GM18909 (cell line): ENCODE measurements at regions not wholly inside any gene's neighbourhood (a gene's known extent, or its start where the extent isn't known, plus 50 kb on each side); places are given as distances from the start of the nearest gene placed in this dataset.

Source experiments
- ATAC-seq: cut with Tn5 transposase; IDR thresholded peaks from one replicate; pipeline ENCODE4 v1.9.1; 2021; ENCODE audit warnings: mild to moderate bottlenecking; ENCODE audit not compliant: unreplicated experiment, poor library complexity

- ATAC-seq = no peak
Observed at GRCh38 chr7:47024991-47025390, 556.9 kb downstream of the TNS3 start.

GRCh38 chr7:47008461-47008860 lies 573.5 kb downstream of the TNS3 start:
- no peak for ATAC-seq

GRCh38 chr7:47007471-47007870 lies 574.4 kb downstream of the TNS3 start:
- no peak for ATAC-seq

- ATAC-seq = no peak
Observed at GRCh38 chr7:47000561-47000960, 581.4 kb downstream of the TNS3 start.

GRCh38 chr7:46999866-47000265 lies 582.0 kb downstream of the TNS3 start:
- no peak for ATAC-seq

- no peak for ATAC-seq
Observed at GRCh38 chr7:46996972-46997371, 584.9 kb downstream of the TNS3 start.

- ATAC-seq = no peak
Observed at GRCh38 chr7:46993396-46993795, 588.5 kb downstream of the TNS3 start.

- no peak for ATAC-seq
Observed at GRCh38 chr7:46990761-46991160, 591.1 kb downstream of the TNS3 start.

- ATAC-seq = no peak
Observed at GRCh38 chr7:46989247-46989646, 592.7 kb downstream of the TNS3 start.

- ATAC-seq = no peak
Observed at GRCh38 chr7:46982928-46983327, 599.0 kb downstream of the TNS3 start.

GRCh38 chr7:46979439-46979838 lies 602.5 kb downstream of the TNS3 start:
- no peak for ATAC-seq

GRCh38 chr7:46975493-46975892 lies 606.4 kb downstream of the TNS3 start:
- ATAC-seq = no peak

- no peak for ATAC-seq
Observed at GRCh38 chr7:46972205-46972604, 609.7 kb downstream of the TNS3 start.

GRCh38 chr7:46970476-46970875 lies 611.4 kb downstream of the TNS3 start:
- no peak for ATAC-seq

- ATAC-seq = no peak
Observed at GRCh38 chr7:46970131-46970430, 611.8 kb downstream of the TNS3 start.

GRCh38 chr7:46969303-46970130 lies 612.4 kb downstream of the TNS3 start:
- no peak for ATAC-seq

GRCh38 chr7:46968003-46968402 lies 613.9 kb downstream of the TNS3 start:
- no peak for ATAC-seq

- no peak for ATAC-seq
Observed at GRCh38 chr7:46963719-46964118, 618.2 kb downstream of the TNS3 start.

- no peak for ATAC-seq
Observed at GRCh38 chr7:46960970-46961369, 620.9 kb downstream of the TNS3 start.

GRCh38 chr7:46957195-46957594 lies 624.7 kb downstream of the TNS3 start:
- ATAC-seq = no peak

- ATAC-seq = no peak
Observed at GRCh38 chr7:46955531-46955930, 626.4 kb downstream of the TNS3 start.

GRCh38 chr7:46954181-46954580 lies 627.7 kb downstream of the TNS3 start:
- ATAC-seq = no peak

- no peak for ATAC-seq
Observed at GRCh38 chr7:46953008-46953407, 628.9 kb downstream of the TNS3 start.
